GM10266 (cell line): ENCODE measurements at regions not wholly inside any gene's neighbourhood (a gene's known extent, or its start where the extent isn't known, plus 50 kb on each side); places are given as distances from the start of the nearest gene placed in this dataset.

Experiments
- DNase-seq: peaks from one replicate; pipeline ENCODE4 v3.0.0; 2012; ENCODE audit errors: extremely low spot score
- CTCF ChIP-seq: IDR thresholded peaks from 2 replicates; pipeline ENCODE4 v1.5.1; 2012; ENCODE audit warnings: mild to moderate bottlenecking, low read depth; ENCODE audit not compliant: control insufficient read depth, insufficient read depth; ENCODE audit errors: missing control alignments

- no peak for DNase-seq
- TF ChIP-seq CTCF, result no peak
These were observed 206.1 kb upstream of the LRIG1 start for GRCh38 chr3:66706890-66707289.

GRCh38 chr3:66709532-66709931, 208.7 kb upstream of the LRIG1 start:
- no peak for TF ChIP-seq CTCF
- DNase-seq, result no peak

- DNase-seq, result no peak
- no peak for TF ChIP-seq CTCF
These were observed 211.4 kb upstream of the LRIG1 start for GRCh38 chr3:66712210-66712609.

- no peak for TF ChIP-seq CTCF
- no peak for DNase-seq
These were observed 213.1 kb upstream of the LRIG1 start for GRCh38 chr3:66713921-66714320.

- TF ChIP-seq CTCF, result no peak
- no peak for DNase-seq
These were observed 215.0 kb upstream of the LRIG1 start for GRCh38 chr3:66715806-66716205.

GRCh38 chr3:66717806-66718205, 217.0 kb upstream of the LRIG1 start:
- TF ChIP-seq CTCF, result no peak
- no peak for DNase-seq

- DNase-seq, result no peak
- no peak for TF ChIP-seq CTCF
These were observed 219.1 kb upstream of the LRIG1 start for GRCh38 chr3:66719796-66720356.

- no peak for TF ChIP-seq CTCF
- no peak for DNase-seq
These were observed 219.7 kb upstream of the LRIG1 start for GRCh38 chr3:66720508-66720907.
